Endothelial cell of umbilical vein (primary cell): ENCODE measurements at regions not wholly inside any gene's neighbourhood (a gene's known extent, or its start where the extent isn't known, plus 50 kb on each side); places are given as distances from the start of the nearest gene placed in this dataset.

Experiments
- CTCF ChIP-seq, 2 donors: IDR thresholded peaks; 1 replicate in 1 of 2; 2 replicates in 1 of 2; pipeline ENCODE4 v1.5.1; 2011; ENCODE audit warnings: low read length in 2 of 2, mild to moderate bottlenecking in 2 of 2, moderate library complexity in 2 of 2, control low read depth in 1 of 2, inconsistent platforms in 1 of 2, low read depth in 1 of 2; ENCODE audit not compliant: insufficient read depth in 1 of 2; ENCODE audit errors: extremely low read depth in 1 of 2
- EZH2 ChIP-seq: IDR thresholded peaks from 2 replicates; pipeline ENCODE4 v1.6.1; 2012; ENCODE audit warnings: borderline replicate concordance, low read depth, mild to moderate bottlenecking, moderate library complexity, low read length, inconsistent platforms; ENCODE audit not compliant: severe bottlenecking
- GATA2 ChIP-seq: IDR thresholded peaks from 2 replicates; pipeline ENCODE4 v1.7.0; 2011; ENCODE audit warnings: low read depth, mild to moderate bottlenecking, moderate library complexity, mixed read lengths, low read length; ENCODE audit not compliant: insufficient read length, insufficient read depth
- JUN ChIP-seq: IDR thresholded peaks from 2 replicates; pipeline ENCODE4 v1.6.1; 2011; ENCODE audit warnings: borderline replicate concordance, low read depth; ENCODE audit not compliant: insufficient read length, insufficient read depth
- MAX ChIP-seq: IDR thresholded peaks from 2 replicates; pipeline ENCODE4 v1.6.1; 2011; ENCODE audit not compliant: insufficient read depth, insufficient read length
- MYC ChIP-seq: IDR thresholded peaks from one replicate; pipeline ENCODE4 v1.6.1; 2011; ENCODE audit warnings: mild to moderate bottlenecking, low read depth, low read length
- POLR2A ChIP-seq: IDR thresholded peaks from 2 replicates; pipeline ENCODE4 v1.6.1; 2012; ENCODE audit warnings: low read depth, mild to moderate bottlenecking, control low read depth, low read length
- POLR2AphosphoS5 ChIP-seq: IDR thresholded peaks from 2 replicates; pipeline ENCODE4 v1.6.1; 2012; ENCODE audit warnings: low read depth, mild to moderate bottlenecking, control low read depth, low read length, moderate library complexity; ENCODE audit not compliant: insufficient read depth

- TF ChIP-seq CTCF (IDR thresholded peaks at IDR 0.05; ENCODE audit: extremely low read depth in 1 of 2, insufficient read depth in 1 of 2, low read depth in 1 of 2, low read length in 2 of 2) = no peak
- no peak for TF ChIP-seq POLR2A
- no peak for TF ChIP-seq EZH2
- TF ChIP-seq GATA2 = no peak
- no peak for TF ChIP-seq POLR2AphosphoS5
- TF ChIP-seq MYC = no peak
- no peak for TF ChIP-seq MAX
- TF ChIP-seq JUN = no peak
Observed at GRCh38 chr7:65247491-65247890, 126.2 kb upstream of the ZNF92 start.
